ENCODE measurements at regions not wholly inside any gene's neighbourhood (a gene's known extent, or its start where the extent isn't known, plus 50 kb on each side); places are given as distances from the start of the nearest gene placed in this dataset.

DNA sequence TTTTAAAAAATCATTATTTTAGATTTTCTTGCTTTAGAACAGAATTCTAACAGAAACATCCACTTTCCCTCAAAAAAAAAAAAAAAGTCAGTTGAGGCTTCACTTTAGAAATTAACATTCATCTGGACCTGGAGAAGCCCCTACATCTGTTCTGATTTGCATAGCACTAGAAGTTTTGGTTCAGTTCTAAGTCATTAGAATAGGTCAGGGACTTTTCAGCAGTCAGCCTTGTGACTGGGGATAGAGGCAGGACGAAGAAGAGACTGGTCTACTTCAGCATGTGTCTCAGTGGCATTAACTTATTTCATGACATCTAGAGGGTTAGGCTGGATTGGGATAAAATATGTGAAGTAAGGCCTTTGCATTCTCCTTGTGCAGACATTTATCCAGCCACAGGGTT is 215.8 kb upstream of the DAB2 start:
- H3K9me3 ChIP-seq, result no peaks in the 10 kb centered on the region
- no peak overlapping the region for H3K27ac ChIP-seq
- H3K27me3 ChIP-seq, result no peaks in the 10 kb centered on the region
- no peak overlapping the region for H3K4me3 ChIP-seq
- H3K36me3 ChIP-seq, result no peaks in the 10 kb centered on the region
- ATAC-seq (no peak), DNase-seq (no peak)
- intact Hi-C loops (cut with DNase I), result no loop called here
- TF ChIP-seq POLR2A (IDR thresholded peaks at IDR 0.05), result no peak
- TF ChIP-seq, protein P1, sequence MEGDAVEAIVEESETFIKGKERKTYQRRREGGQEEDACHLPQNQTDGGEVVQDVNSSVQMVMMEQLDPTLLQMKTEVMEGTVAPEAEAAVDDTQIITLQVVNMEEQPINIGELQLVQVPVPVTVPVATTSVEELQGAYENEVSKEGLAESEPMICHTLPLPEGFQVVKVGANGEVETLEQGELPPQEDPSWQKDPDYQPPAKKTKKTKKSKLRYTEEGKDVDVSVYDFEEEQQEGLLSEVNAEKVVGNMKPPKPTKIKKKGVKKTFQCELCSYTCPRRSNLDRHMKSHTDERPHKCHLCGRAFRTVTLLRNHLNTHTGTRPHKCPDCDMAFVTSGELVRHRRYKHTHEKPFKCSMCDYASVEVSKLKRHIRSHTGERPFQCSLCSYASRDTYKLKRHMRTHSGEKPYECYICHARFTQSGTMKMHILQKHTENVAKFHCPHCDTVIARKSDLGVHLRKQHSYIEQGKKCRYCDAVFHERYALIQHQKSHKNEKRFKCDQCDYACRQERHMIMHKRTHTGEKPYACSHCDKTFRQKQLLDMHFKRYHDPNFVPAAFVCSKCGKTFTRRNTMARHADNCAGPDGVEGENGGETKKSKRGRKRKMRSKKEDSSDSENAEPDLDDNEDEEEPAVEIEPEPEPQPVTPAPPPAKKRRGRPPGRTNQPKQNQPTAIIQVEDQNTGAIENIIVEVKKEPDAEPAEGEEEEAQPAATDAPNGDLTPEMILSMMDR (IDR thresholded peaks at IDR 0.05), result no peak
- WGBS, 4 donors, result 57 to 64% (median 64%) methylated on average over 1 of the region's 1 CpG
- no peaks in the 10 kb centered on the region for H3K4me1 ChIP-seq

DNA sequence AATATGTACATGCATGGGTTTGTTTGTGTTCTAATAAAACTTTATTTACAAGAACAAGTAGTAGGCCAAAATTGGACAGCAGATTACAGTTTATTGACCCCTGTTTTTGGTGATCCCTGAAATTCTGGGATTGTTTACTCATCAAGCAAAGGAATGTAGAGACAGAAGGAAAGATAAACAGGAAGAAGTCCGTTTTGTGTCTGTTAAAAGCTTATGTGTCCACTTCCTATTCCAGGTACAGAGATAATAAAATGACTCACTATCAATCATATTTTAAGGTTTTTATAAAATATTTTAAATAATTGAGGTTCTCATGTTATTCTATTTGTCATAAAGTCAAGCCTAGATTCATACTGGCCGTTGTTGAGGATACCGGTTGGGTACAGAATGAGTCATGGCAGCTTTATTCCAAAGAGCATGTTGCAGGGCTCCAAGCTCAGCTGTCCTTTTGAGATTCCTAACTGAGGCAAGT is 214.9 kb upstream of the DAB2 start:
- Histone ChIP-seq H3K4me3 (no peak overlapping the region), H3K9me3 (no peaks in the 10 kb centered on the region), H3K27ac (no peak overlapping the region), H3K27me3 (no peaks in the 10 kb centered on the region), H3K36me3 (no peaks in the 10 kb centered on the region), H3K4me1 (no peaks in the 10 kb centered on the region)
- ATAC-seq (no peak), DNase-seq (no peak)
- WGBS, 4 donors, result 74 to 79% (median 78%) methylated on average over 3 of the region's 3 CpGs
- intact Hi-C loops (cut with DNase I), result no loop called here
- TF ChIP-seq, protein P1 (IDR thresholded peaks at IDR 0.05), result no peak
- no peak for TF ChIP-seq POLR2A (IDR thresholded peaks at IDR 0.05)

DNA sequence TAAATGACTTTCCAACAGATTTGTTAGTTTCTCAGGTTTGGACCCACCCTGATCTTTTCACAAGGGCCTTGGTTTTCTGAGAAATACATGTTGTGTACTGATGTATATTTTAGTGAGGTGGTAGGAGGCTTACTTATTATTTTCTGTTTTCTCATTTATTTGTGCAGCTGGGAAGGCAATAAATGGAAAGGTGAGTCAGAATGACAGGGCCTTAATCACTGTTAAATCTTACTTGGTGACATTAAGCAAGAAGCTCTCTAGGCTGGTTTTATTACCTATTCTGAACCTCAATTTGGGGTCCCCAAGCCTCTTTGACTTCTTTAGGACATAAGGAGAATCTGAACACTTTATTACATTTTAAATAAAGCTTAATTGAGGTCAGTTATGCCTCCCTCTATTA is 214.0 kb upstream of the DAB2 start:
- intact Hi-C loops (cut with DNase I), result no loop called here
- Histone ChIP-seq H3K9me3 (no peaks in the 10 kb centered on the region), H3K4me3 (no peak overlapping the region), H3K27me3 (no peaks in the 10 kb centered on the region), H3K4me1 (no peaks in the 10 kb centered on the region), H3K27ac (no peak overlapping the region), H3K36me3 (no peaks in the 10 kb centered on the region)
- ATAC-seq, result no peak
- TF ChIP-seq, protein P1 (IDR thresholded peaks at IDR 0.05), result no peak
- no peak for TF ChIP-seq POLR2A (IDR thresholded peaks at IDR 0.05)
- no peak for DNase-seq

DNA sequence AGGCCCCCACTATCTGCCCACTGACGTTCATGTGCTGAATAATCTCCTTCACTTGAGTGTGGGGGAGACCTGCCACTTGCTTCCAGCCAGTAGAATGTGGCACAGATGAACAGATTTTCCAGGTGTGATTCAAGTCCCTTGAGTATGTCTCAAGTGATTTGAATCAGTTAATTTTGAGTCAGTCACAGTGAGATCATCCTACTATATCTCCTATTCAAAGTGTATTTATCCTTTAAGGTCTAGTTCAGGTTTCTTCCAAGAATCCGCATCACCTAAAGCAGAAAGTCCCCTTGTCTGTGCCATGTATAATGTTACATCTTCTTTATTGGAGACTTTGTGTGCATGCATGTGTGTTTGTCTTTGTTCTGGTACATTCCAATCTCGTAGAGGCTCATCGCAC is 208.3 kb upstream of the DAB2 start:
- no peak overlapping the region for H3K4me3 ChIP-seq
- intact Hi-C loops (cut with DNase I), result no loop called here
- WGBS, 4 donors, result 72 to 78% (median 74%) methylated on average over 4 of the region's 4 CpGs
- no peaks in the 10 kb centered on the region for H3K36me3 ChIP-seq
- no peaks in the 10 kb centered on the region for H3K4me1 ChIP-seq
- no peaks in the 10 kb centered on the region for H3K27me3 ChIP-seq
- TF ChIP-seq, protein P1 (IDR thresholded peaks at IDR 0.05), result no peak
- TF ChIP-seq POLR2A (IDR thresholded peaks at IDR 0.05), result no peak
- H3K9me3 ChIP-seq, result no peaks in the 10 kb centered on the region
- no peak overlapping the region for H3K27ac ChIP-seq
- ATAC-seq, result no peak
- no peak for DNase-seq

Measured in heart left ventricle (tissue), 16 donors.